Effector memory CD8-positive, alpha-beta T cell (primary cell): ENCODE measurements at regions not wholly inside any gene's neighbourhood (a gene's known extent, or its start where the extent isn't known, plus 50 kb on each side); places are given as distances from the start of the nearest gene placed in this dataset.

Experiments
- ATAC-seq: fragments of 150-1000 bp; cut with Tn5 transposase; replicated peaks from 2 replicates; pipeline ENCODE4 v1.10.0; 2021; ENCODE audit warnings: mild to moderate bottlenecking, moderate library complexity
- DNase-seq, 3 experiments: peaks; one replicate each; pipeline ENCODE4 v3.0.0; 2021
- H3K27ac Mint-ChIP-seq, 2 donors: one replicate each; pipeline ENCODE4 v1.8.0; 2022; ENCODE audit warnings: mild to moderate bottlenecking in 2 of 2, mixed read lengths in 2 of 2, moderate library complexity in 2 of 2
- H3K27me3 Mint-ChIP-seq, 2 donors: one replicate each; pipeline ENCODE4 v1.8.0; 2022; ENCODE audit warnings: mixed read lengths in 2 of 2
- H3K36me3 Mint-ChIP-seq: one replicate; pipeline ENCODE4 v1.8.0; 2022; ENCODE audit warnings: mild to moderate bottlenecking, moderate library complexity, mixed read lengths; ENCODE audit not compliant: insufficient read depth
- H3K4me1 Mint-ChIP-seq, 2 donors: one replicate each; pipeline ENCODE4 v1.8.0; 2022; ENCODE audit warnings: low read depth in 2 of 2, mixed read lengths in 2 of 2
- H3K4me3 Mint-ChIP-seq, 2 donors: one replicate each; pipeline ENCODE4 v1.8.0; 2022; ENCODE audit warnings: mild to moderate bottlenecking in 2 of 2, mixed read lengths in 2 of 2, moderate library complexity in 2 of 2
- H3K9me3 Mint-ChIP-seq, 2 donors: one replicate each; pipeline ENCODE4 v1.8.0; 2022; ENCODE audit warnings: mixed read lengths in 2 of 2

- Mint-ChIP-seq H3K27me3 (peaks cover 70 to 74% of the 10 kb centered on the region in 2 donors), H3K9me3 (no peaks in the 10 kb centered on the region), H3K36me3 (peaks cover 3% of the 10 kb centered on the region), H3K4me3 (no peak overlapping the region), H3K27ac (no peak overlapping the region), H3K4me1 (no peaks in the 10 kb centered on the region)
- ATAC-seq: no peak
- DNase-seq: no peak
These were observed 87.6 kb downstream of the NR2F2 start for GRCh38 chr15:96418146-96418545.

- H3K27me3 Mint-ChIP-seq: peaks cover 41 to 47% of the 10 kb centered on the region in 2 donors
- H3K27ac Mint-ChIP-seq: no peak overlapping the region
- H3K4me1 Mint-ChIP-seq: no peaks in the 10 kb centered on the region
- no peak overlapping the region for H3K4me3 Mint-ChIP-seq
- ATAC-seq (no peak), DNase-seq (no peak)
- no peaks in the 10 kb centered on the region for H3K9me3 Mint-ChIP-seq
- H3K36me3 Mint-ChIP-seq: peaks cover 3% of the 10 kb centered on the region
These were observed 90.7 kb downstream of the NR2F2 start for GRCh38 chr15:96421178-96421601.

- H3K4me3 Mint-ChIP-seq: no peak overlapping the region
- DNase-seq (no peak), ATAC-seq (no peak)
- peaks cover 3% of the 10 kb centered on the region for H3K36me3 Mint-ChIP-seq
- H3K27me3 Mint-ChIP-seq: peaks cover 40 to 46% of the 10 kb centered on the region in 2 donors
- H3K9me3 Mint-ChIP-seq: no peaks in the 10 kb centered on the region
- no peak overlapping the region for H3K27ac Mint-ChIP-seq
- no peaks in the 10 kb centered on the region for H3K4me1 Mint-ChIP-seq
These were observed 91.6 kb downstream of the NR2F2 start for GRCh38 chr15:96422125-96422524.

GRCh38 chr15:96424674-96425073, 94.2 kb downstream of the NR2F2 start:
- peaks cover 3% of the 10 kb centered on the region for H3K36me3 Mint-ChIP-seq
- H3K9me3 Mint-ChIP-seq: no peaks in the 10 kb centered on the region
- H3K4me1 Mint-ChIP-seq: no peaks in the 10 kb centered on the region
- no peak overlapping the region for H3K4me3 Mint-ChIP-seq
- DNase-seq (no peak), ATAC-seq (no peak)
- no peak overlapping the region for H3K27ac Mint-ChIP-seq
- H3K27me3 Mint-ChIP-seq: peaks cover 16 to 20% of the 10 kb centered on the region in 2 donors

- no peak overlapping the region for H3K27ac Mint-ChIP-seq
- DNase-seq: no peak
- H3K27me3 Mint-ChIP-seq: peaks cover 0 to 7% of the 10 kb centered on the region in 2 donors
- H3K36me3 Mint-ChIP-seq: no peaks in the 10 kb centered on the region
- no peaks in the 10 kb centered on the region for H3K9me3 Mint-ChIP-seq
- ATAC-seq: no peak
- no peaks in the 10 kb centered on the region for H3K4me1 Mint-ChIP-seq
- H3K4me3 Mint-ChIP-seq: no peak overlapping the region
These were observed 98.2 kb downstream of the NR2F2 start for GRCh38 chr15:96428742-96429141.

GRCh38 chr15:96431786-96432185, 101.3 kb downstream of the NR2F2 start:
- Mint-ChIP-seq H3K27ac (no peak overlapping the region), H3K36me3 (no peaks in the 10 kb centered on the region), H3K4me1 (no peaks in the 10 kb centered on the region), H3K4me3 (no peak overlapping the region), H3K9me3 (no peaks in the 10 kb centered on the region), H3K27me3 (peaks cover 0 to 7% of the 10 kb centered on the region in 2 donors)
- no peak for ATAC-seq
- no peak for DNase-seq

GRCh38 chr15:96435022-96435421, 104.5 kb downstream of the NR2F2 start:
- Mint-ChIP-seq H3K9me3 (peaks cover 0 to 3% of the 10 kb centered on the region in 2 donors), H3K27ac (no peak overlapping the region)

GRCh38 chr15:96435841-96436240, 105.3 kb downstream of the NR2F2 start:
- no peak overlapping the region for H3K27ac Mint-ChIP-seq
- H3K4me3 Mint-ChIP-seq: no peak overlapping the region
- H3K9me3 Mint-ChIP-seq: peaks cover 0 to 5% of the 10 kb centered on the region in 2 donors
- H3K36me3 Mint-ChIP-seq: no peaks in the 10 kb centered on the region
- DNase-seq: no peak
- H3K4me1 Mint-ChIP-seq: no peaks in the 10 kb centered on the region
- peaks cover 0 to 7% of the 10 kb centered on the region in 2 donors for H3K27me3 Mint-ChIP-seq
- no peak for ATAC-seq

More at GRCh38 chr15:96435022-96435421, 104.5 kb downstream of the NR2F2 start:
- no peaks in the 10 kb centered on the region for H3K36me3 Mint-ChIP-seq
- H3K4me1 Mint-ChIP-seq: no peaks in the 10 kb centered on the region
- DNase-seq: no peak
- no peak for ATAC-seq
- H3K4me3 Mint-ChIP-seq: no peak overlapping the region
- H3K27me3 Mint-ChIP-seq: peaks cover 0 to 7% of the 10 kb centered on the region in 2 donors

- no peak for DNase-seq
- no peak overlapping the region for H3K4me3 Mint-ChIP-seq
- no peak overlapping the region for H3K27ac Mint-ChIP-seq
- H3K27me3 Mint-ChIP-seq: peaks cover 7 to 9% of the 10 kb centered on the region in 2 donors
- no peak for ATAC-seq
- no peaks in the 10 kb centered on the region for H3K36me3 Mint-ChIP-seq
- H3K4me1 Mint-ChIP-seq: no peaks in the 10 kb centered on the region
- peaks cover 5 to 10% of the 10 kb centered on the region in 2 donors for H3K9me3 Mint-ChIP-seq
These were observed 110.5 kb downstream of the NR2F2 start for GRCh38 chr15:96440978-96441377.

GRCh38 chr15:96442076-96442475, 111.6 kb downstream of the NR2F2 start:
- ATAC-seq: no peak
- H3K27me3 Mint-ChIP-seq: peaks cover 9 to 13% of the 10 kb centered on the region in 2 donors
- H3K4me3 Mint-ChIP-seq: no peak overlapping the region

GRCh38 chr15:96444865-96445264, 114.4 kb downstream of the NR2F2 start:
- H3K4me1 Mint-ChIP-seq: no peaks in the 10 kb centered on the region
- ATAC-seq: no peak
- H3K9me3 Mint-ChIP-seq: peaks cover 1 to 10% of the 10 kb centered on the region in 2 donors
- DNase-seq: no peak
- H3K27ac Mint-ChIP-seq: no peak overlapping the region
- no peak overlapping the region for H3K4me3 Mint-ChIP-seq
- H3K36me3 Mint-ChIP-seq: no peaks in the 10 kb centered on the region
- H3K27me3 Mint-ChIP-seq: peaks cover 9 to 13% of the 10 kb centered on the region in 2 donors

More at GRCh38 chr15:96442076-96442475, 111.6 kb downstream of the NR2F2 start:
- no peak for DNase-seq
- H3K9me3 Mint-ChIP-seq: peaks cover 5 to 10% of the 10 kb centered on the region in 2 donors
- H3K36me3 Mint-ChIP-seq: no peaks in the 10 kb centered on the region
- H3K27ac Mint-ChIP-seq: no peak overlapping the region
- H3K4me1 Mint-ChIP-seq: no peaks in the 10 kb centered on the region

GRCh38 chr15:96448923-96449322, 118.4 kb downstream of the NR2F2 start:
- no peak overlapping the region for H3K4me3 Mint-ChIP-seq
- no peak overlapping the region for H3K27ac Mint-ChIP-seq
- H3K36me3 Mint-ChIP-seq: no peaks in the 10 kb centered on the region

GRCh38 chr15:96457841-96458240, 127.3 kb downstream of the NR2F2 start:
- Mint-ChIP-seq H3K36me3 (no peaks in the 10 kb centered on the region), H3K27ac (no peak overlapping the region), H3K4me3 (no peak overlapping the region), H3K27me3 (no peaks in the 10 kb centered on the region), H3K9me3 (peaks cover 0 to 5% of the 10 kb centered on the region in 2 donors), H3K4me1 (peaks cover 0 to 1% of the 10 kb centered on the region in 2 donors)
- ATAC-seq (no peak), DNase-seq (no peak)

More at GRCh38 chr15:96448923-96449322, 118.4 kb downstream of the NR2F2 start:
- Mint-ChIP-seq H3K4me1 (no peaks in the 10 kb centered on the region), H3K9me3 (peaks cover 0 to 2% of the 10 kb centered on the region in 2 donors), H3K27me3 (peaks cover 0 to 6% of the 10 kb centered on the region in 2 donors)
- ATAC-seq (no peak), DNase-seq (no peak)

- no peak overlapping the region for H3K27ac Mint-ChIP-seq
- DNase-seq: no peak
- H3K9me3 Mint-ChIP-seq: peaks cover 0 to 3% of the 10 kb centered on the region in 2 donors
- H3K36me3 Mint-ChIP-seq: no peaks in the 10 kb centered on the region
- no peak overlapping the region for H3K4me3 Mint-ChIP-seq
- no peaks in the 10 kb centered on the region for H3K27me3 Mint-ChIP-seq
- ATAC-seq: no peak
- H3K4me1 Mint-ChIP-seq: peaks cover 0 to 1% of the 10 kb centered on the region in 2 donors
These were observed 129.6 kb downstream of the NR2F2 start for GRCh38 chr15:96460106-96460505.
